GM23248 (cell line): ENCODE measurements at regions not wholly inside any gene's neighbourhood (a gene's known extent, or its start where the extent isn't known, plus 50 kb on each side); places are given as distances from the start of the nearest gene placed in this dataset.

ENCODE experiments used
- EZH2 ChIP-seq: fragments of 200-600 bp; sonication (generic); IDR thresholded peaks from 2 replicates; pipeline ENCODE4 v1.6.1; 2018; ENCODE audit warnings: antibody characterized with exemption, mild to moderate bottlenecking; ENCODE audit not compliant: insufficient read depth, poor library complexity, severe bottlenecking
- EZH2phosphoT487 ChIP-seq: fragments of 200-600 bp; sonication (generic); IDR thresholded peaks from 2 replicates; pipeline ENCODE4 v1.6.1; 2018; ENCODE audit warnings: antibody characterized with exemption, moderate library complexity, mild to moderate bottlenecking, low read depth; ENCODE audit not compliant: insufficient read depth

- TF ChIP-seq EZH2 (no peak), EZH2phosphoT487 (no peak)
Measured at GRCh38 chr22:22810471-22810870, 77.1 kb upstream of the IGLL5 start.
